GM21515 (cell line): ENCODE measurements at regions not wholly inside any gene's neighbourhood (a gene's known extent, or its start where the extent isn't known, plus 50 kb on each side); places are given as distances from the start of the nearest gene placed in this dataset.

Experiments used
- ATAC-seq: cut with Tn5 transposase; IDR thresholded peaks from one replicate; pipeline ENCODE4 v1.9.1; 2021; ENCODE audit not compliant: unreplicated experiment

DNA sequence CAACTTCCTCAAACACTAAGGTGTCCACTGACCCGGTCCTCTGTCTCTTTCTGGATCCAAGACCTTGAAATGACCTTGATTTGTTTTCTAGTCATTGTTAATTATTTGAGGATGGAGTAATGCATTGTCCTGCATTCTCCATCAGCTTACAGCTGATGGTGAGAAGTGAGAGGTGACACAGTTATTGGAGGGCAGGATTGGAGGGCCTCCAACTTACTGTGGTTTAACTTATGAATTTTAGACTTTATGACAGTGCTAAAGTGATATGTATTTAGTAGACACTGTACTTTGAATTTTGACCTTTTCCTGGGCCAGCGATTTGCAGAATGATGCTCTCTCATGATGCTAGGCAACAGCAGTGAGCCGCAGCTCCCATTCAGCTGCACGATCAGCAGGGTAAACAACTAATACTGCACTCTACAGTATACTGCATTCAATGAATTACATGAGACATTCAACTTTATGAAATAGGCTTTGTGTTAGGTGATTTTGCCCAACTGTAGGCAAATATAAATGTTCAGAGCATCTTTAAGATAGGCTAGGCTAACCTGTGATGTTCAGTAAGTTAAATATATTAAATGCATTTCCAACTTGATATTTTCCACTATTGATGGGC lies 200.0 kb upstream of the MEX3C start:
- ATAC-seq, result no peak

DNA sequence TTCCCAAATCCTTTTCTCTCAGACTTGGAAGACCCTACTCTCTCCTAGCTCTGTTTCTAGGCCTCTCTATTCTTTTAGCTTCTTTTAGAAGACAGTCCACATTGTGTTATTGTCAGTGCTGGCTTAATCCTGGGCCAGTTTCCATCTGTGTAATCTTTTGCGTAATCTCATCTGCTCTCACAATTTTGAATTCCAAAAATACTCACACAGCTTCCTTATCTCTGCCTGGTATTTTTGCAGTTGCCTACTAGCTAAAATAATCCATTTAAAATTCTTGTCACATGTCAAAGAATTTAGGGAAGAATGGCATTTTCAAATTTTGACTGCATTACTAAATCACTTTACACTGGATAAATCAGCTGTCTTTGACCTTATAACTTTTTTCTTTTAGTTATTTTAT lies 200.6 kb upstream of the MEX3C start:
- ATAC-seq, result no peak

DNA sequence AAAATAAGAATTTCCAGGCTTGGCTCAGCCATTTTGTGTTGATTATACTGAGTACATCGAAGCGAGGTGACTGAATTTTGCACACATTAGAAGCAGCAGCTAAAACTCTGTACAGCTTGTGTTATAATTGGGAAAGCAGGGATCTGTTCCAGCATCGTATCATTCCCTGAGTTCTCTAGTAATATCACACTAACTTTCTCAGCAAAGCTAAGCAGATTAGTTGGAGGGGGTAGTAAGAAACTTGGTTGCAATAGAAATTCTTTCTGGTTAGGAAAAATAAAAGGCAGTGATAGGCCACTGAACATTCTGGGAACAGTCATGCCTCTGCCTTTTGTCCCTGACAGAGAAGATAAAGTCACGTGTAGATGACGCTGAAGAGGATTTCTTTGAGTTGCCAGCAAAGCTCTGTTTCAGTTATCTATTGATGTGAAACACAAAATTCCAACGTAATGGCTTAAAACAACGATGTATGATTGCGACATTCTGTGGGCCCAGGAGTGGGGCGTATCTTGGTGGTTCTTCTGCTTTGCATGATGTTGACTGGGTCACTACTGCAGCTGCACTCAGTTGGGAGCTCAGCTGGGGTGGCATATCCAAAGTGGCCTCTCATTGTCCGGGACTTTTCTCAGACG lies 202.1 kb upstream of the MEX3C start:
- no peak for ATAC-seq

DNA sequence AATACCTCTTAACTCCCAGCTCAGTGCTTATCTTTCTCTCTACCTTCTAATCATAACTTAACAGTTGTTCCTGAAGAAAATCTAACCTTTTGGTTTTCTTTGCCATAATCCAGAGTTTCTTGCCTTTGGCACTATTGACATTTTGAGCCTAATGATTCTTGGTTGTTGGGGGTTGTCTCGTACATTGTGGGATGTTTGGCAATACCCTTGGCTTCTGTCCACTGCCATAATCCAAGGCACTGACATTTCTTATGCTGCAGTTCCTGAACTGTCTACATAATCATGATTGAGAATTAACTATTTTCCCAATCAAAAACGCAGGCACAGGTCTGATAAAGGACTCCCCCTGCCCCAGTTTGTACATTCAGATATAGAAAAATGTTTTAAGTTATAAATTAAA lies 203.2 kb upstream of the MEX3C start:
- no peak for ATAC-seq

DNA sequence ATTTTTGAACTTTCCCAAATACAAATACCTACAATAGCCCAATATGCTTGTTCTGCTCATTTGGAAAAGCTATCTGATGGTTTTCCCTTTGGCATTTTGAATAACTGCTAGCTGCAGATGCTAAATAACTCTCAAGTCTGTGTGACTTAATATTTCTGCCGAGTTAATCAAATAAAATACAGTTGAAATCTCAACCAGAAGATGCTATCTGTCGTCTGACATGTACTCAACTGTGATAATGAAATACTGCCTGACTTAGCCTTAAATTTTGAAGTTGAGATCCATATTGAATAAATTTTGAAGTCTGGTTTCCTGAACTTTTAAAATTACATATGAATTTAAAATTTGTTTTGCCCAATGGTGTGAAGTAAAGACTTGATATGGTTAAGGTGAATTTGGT lies 204.4 kb upstream of the MEX3C start:
- no peak for ATAC-seq

DNA sequence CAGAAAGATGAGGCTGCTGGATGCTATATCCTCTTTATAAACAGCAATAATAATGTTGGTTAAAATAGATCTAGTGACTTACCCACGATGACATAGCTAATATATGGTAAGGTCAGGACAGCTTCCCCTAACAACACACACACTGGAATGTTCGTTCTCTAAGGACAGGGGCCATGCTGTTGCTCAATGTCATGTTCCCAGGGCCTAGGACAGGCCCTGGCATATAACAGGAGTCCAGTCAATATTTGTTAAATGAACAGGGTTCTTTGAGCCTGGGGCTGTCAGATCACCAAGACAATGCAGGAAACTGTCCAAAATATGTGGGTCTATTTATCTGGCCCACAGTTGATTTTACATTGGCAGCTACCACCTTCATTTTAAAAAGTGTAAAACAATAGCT lies 207.1 kb upstream of the MEX3C start:
- ATAC-seq, result no peak

DNA sequence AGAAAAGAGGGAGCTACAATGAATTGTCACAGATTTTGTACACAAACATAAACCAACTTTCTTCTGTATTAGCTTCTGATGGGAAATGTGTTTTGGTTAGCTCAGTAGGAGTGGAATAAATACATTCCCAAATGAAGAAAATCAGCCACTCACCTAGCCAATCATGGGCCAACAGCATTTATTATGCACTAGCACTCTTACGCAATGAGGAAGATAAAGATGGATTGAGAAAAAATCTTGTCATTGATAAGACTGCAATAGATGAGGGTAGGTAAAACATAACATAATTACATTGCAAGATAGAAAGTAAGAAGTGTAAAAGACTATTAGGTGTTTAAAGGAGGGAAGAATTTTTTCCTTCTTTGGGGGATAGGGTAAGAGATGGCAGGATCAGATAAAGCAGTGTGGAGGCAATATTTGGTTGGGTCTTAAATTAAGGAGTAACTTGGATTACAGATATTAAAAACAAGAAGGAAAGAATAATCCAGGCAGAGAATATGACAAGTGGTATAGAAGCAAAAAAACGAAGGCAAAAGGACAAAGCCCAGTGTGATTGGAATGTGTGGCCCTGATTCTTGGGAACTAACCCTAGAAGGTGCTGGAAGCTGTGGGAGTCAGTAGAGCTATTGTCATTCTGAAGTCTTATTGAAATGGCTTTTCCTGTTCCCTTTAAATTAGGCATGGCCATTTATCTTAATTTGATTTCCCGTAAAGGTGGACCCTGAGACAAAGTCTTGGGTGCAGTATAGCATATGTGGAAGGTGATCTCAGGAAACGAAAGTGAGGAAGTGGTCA lies 208.4 kb upstream of the MEX3C start:
- ATAC-seq, result no peak

DNA sequence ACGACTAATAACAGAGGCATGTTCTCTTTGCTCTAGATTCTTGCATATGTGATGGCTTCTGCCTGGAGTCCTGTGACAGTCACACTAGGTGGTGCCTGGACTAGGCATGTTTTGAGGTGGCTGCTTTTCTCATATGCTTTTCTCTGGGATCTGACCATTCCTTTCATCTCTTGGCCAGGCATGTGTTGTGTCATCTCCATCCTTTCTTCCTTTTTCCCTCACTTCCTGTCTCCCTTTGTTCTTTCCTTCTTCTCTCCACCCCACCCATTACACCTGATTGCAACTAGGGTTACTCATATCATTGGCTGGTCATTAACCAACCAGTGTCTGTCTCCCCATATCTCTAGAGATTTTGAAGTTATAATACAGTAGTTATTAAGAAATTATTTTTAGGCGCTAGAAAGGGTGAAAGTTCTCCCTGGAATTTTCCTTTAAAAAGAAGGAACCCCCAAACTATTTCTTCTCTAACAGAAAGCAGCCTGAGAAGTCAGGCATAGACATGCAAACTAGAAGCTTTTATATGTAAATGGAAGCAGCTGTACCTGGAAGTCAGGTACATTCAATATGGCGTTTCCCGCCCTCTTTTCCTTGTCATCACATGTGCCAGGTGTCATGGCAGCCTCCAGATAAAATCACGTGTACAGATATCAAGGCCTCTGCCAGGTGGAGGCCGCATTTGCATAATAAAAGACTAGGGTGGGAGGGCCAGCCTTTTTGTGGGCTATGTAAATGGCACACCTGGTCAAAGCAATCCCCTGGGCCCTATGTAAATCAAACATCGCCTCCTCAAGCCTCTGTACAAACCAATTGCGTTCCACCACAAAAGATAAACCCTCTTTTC lies 220.4 kb upstream of the MEX3C start:
- no peak for ATAC-seq

DNA sequence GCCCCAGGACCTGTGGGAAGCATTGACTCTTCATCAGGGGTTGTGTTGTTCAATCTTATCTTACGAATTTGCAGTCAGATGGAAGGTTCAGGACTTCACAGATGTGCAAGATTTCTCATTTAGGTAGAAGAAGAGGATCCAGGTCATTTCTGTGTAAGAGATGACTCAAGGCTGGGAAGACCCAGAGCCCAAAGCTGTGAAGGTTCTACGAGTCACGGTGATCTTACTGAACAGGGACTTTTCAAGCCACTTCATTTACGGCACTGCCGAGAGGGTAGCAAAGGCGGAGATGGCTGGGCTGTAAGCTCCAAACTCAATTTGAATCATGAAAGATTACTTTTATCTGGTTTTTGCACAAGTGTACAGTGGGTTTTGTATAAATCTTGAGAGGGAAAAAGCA lies 228.0 kb upstream of the MEX3C start:
- ATAC-seq, result peak; percentile 68

DNA sequence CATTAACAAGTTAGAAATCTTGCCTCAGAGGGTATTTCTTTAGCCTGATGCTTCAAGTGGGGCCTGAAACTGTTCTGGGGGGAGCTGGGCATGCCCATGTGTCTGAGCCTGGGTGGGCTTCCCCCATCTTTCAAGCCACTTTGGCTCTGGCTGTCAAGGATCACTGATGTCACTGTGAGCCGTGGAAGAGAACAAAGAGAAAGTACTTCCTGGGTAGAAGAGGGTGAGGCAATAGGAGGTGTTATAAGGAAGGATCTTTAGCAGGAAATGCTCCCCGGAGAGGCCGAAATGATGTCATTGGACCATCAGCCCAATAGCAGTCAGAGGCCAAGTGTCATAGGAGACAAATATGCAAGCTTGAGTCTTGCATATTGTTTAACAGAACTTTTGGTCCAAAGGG lies 228.4 kb upstream of the MEX3C start:
- peak; percentile 57 for ATAC-seq

DNA sequence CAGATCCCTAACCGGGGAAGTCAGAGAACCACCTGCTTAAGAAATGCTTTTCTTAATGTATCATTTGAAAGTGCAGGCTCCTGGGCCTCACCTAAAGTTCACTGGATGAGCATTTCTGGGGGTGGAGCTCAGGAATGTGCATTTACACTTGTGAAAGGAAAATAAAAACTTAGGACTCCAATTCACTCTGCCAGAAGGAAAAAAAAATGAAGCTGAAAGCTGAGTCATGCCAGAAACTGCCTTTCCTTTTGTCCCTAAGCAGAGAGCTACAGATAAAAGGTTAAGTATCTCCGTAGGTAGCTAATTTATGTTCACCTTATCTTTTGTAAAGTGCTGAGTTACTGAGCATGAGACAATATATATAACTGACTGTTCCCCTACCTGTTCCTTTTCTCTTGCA lies 229.5 kb upstream of the MEX3C start:
- no peak for ATAC-seq

DNA sequence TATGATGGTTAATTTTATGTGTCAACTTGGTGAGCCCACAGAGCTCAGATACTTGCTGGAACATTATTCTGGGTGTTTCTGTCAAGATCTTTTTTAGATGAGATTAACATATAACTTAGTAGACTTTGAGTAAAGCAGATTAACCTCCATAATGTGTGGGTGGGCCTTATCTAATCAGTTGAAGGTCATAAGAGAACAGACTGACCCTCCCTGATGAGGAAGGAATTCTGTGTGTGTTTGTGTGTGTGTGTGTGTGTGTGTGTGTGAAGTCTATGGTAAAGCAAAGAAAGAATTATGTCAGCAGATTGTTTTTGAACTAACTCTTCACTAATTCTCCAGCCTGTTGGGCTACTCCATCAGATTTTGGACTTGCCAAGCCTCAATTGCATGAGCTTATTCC lies 232.2 kb upstream of the MEX3C start:
- no peak for ATAC-seq

DNA sequence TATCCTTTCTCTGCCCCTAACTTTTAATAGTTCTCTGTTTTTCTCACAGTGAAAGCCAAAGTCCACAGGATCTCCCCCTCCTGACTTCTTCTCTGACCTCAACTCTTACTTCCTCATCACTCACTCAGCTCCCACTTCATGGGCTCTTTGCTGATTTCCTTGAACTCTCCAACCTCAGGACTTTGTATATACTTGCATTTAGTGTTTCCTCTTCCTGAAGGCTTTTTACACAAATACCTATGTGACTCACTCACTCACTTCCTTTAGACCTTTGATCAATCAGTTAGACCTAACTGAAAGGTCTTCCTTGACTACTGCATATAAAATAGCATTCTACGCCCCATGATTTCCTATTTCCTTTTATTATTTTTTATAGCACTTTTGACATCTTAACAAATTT lies 233.1 kb upstream of the MEX3C start:
- ATAC-seq, result no peak

DNA sequence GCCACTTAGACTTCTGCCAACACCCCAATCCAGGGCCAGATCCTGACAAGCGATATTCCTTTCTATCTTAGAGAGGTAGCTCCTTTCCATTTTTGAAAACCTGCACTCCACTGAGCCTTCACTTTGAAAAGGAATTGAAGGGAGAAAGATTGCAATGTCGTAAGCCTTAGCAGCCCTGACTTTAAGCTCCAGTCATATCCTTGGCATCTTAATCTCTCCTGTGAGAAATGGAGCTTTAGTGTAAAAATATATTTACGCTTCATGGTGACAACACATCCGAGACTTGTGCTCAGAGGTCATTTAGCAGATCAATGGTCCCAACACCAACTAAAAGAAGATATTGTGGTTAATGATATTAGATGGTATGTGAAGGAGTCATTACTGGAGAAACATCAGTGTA lies 235.8 kb upstream of the MEX3C start:
- ATAC-seq, result no peak

DNA sequence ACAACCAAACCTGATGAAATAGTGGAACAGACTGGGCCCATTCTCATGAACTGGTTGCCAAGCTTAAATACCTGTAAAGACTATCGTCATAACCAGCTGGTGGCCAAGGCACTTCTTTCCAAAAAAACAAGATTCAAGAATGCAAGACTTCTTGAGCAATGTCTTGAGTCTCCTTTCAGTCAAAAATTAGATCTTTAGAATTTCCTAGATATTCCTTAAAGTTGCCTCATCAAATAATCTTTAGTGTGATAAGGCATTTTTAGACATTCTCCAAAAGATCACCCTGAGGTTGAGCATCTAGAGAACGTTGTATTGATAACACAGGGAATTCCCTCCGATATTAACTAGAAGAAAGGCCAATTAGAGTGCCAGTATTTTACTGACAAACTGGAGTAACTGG lies 236.4 kb upstream of the MEX3C start:
- ATAC-seq, result no peak

DNA sequence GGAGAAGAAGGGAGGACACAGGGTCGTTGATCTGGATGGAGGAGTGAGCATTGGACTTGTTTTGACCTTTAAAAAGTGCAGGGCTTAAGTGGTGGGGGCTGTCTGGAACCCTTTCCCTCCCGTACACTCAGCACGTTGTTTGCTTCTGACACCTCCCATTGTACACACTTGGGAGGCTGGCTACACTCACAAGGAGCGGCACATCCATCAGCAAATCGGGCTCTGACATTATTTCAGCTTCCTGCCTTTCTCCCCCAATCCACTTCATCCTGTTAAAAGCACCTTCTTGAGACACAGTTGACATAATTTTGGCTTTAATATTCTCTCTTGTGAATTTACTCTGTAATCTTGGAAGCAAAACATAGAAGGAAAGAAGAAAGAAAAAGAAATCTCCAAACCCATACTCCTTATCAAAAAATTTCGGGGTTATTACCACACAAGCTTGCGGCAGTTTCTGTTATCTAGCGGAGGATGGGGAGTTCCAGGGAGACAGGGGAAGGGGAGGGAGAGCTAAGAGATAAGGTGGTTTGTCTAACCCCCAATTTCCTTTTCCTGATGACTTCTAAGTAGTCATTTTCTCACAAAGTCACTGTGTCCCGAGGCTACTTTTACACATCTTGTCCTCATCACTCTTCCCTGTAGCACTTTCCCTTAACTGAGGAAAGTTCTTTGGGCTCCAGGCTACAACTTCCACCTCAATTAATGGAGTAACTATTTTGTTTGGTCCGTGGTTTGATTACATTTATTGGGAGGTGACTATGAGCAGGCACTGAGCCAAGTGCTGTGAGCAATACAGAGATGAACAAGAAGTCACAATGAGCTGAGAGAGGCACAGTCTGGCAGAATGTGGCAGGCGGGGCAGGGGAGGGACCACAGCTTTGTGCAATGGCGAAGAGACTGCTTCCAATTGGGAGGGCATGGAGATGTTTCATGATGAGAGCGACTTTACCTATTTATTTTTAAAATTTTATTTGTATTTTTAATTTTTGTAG lies 240.1 kb upstream of the MEX3C start:
- no peak for ATAC-seq

DNA sequence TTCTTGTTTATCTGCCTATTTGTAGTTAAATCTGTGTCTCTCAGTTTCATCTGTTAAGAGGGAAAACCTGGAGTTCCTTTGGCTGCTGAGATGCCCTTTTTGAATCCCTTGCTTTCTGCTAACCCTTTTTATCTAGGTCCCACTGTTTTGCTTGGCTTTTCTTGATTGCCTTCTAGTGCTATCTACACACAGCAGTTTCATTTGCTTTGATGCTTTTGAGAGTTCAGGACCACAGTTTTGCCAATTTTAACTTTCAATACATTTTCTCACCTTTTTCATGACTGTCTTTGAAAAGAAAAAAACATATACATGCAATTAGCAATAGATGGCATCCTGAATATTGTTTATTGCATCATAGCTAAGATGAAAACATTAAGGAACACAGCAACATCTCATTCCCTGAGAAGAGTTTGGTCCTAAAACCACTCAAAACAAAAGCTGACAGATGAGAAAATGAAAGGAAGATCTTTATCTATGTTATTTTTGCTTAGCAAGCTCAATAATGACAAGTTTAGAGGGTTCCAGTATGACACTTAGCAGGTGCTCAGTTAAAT lies 241.4 kb upstream of the MEX3C start:
- no peak for ATAC-seq

DNA sequence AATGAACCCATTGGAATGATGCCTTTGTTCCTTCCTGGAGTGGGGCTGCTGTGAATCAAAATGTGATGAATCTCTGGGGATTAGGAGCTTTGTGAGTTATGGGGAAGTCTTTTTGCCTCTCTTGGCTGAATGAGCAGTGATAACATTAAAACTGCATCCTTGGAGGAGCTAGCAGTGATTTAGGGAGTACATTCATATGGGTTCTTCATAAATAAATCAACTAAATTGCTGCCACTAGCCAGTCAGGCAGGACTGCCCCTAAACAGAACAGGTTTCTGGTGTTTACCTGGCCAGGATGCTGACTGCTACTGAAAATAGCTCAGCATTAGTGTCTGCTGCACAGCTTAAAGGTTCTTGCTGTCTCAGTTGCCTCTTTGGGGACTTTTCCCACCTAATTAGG lies 244.5 kb upstream of the MEX3C start:
- no peak for ATAC-seq

DNA sequence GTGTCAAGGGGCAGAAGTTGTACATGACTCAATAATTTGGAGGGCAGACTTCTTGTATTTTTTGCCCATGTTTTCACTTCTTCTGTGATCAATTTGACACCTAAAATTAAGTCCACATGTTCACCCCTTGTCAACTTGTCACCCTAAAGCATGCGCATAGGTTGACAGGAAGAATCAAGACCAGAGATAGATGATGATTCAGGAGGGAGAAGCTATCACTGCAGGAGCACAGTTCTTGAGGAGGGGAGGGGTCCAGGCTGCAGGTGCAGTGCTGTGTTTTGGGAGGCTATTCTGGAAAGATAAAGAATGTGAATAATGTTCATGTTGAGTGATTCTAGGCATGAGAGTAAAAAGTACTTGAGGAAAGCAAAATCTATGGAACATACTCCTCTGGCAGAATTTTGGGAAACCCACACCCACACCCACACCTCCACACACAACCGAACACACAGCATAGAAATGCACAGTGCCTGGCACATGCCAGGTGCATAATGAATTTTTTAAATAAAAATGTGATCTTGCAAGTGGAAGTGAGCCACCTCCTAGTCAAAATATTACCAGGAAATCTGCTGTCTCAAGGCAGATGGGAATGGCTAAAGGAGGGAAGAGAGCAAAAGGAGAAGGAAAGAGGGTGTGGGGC lies 249.2 kb upstream of the MEX3C start:
- no peak for ATAC-seq
